ENCODE measurements at regions not wholly inside any gene's neighbourhood (a gene's known extent, or its start where the extent isn't known, plus 50 kb on each side); places are given as distances from the start of the nearest gene placed in this dataset.

GRCh38 chr2:51237626-51238271 is 205.8 kb upstream of the NRXN1 start:
- no peak for DNase-seq

- DNase-seq = no peak
Measured at GRCh38 chr2:51232027-51232426, 200.1 kb upstream of the NRXN1 start.

- no peak for DNase-seq
Measured at GRCh38 chr2:51231071-51231470, 199.1 kb upstream of the NRXN1 start.

- DNase-seq = no peak
Measured at GRCh38 chr2:51225377-51225776, 193.4 kb upstream of the NRXN1 start.

GRCh38 chr2:51224790-51225189 is 192.9 kb upstream of the NRXN1 start:
- no peak for DNase-seq

GRCh38 chr2:51222106-51222505 is 190.2 kb upstream of the NRXN1 start:
- no peak for DNase-seq

GRCh38 chr2:51220606-51221005 is 188.7 kb upstream of the NRXN1 start:
- DNase-seq = no peak

- DNase-seq = no peak
Measured at GRCh38 chr2:51220080-51220479, 188.1 kb upstream of the NRXN1 start.

GRCh38 chr2:51219468-51219867 is 187.5 kb upstream of the NRXN1 start:
- no peak for DNase-seq

- DNase-seq = no peak
Measured at GRCh38 chr2:51218047-51218446, 186.1 kb upstream of the NRXN1 start.

- DNase-seq = no peak
Measured at GRCh38 chr2:51213826-51214225, 181.9 kb upstream of the NRXN1 start.

GRCh38 chr2:51212374-51212773 is 180.4 kb upstream of the NRXN1 start:
- no peak for DNase-seq

- no peak for DNase-seq
Measured at GRCh38 chr2:51208521-51208920, 176.6 kb upstream of the NRXN1 start.

- no peak for DNase-seq
Measured at GRCh38 chr2:51201295-51201694, 169.4 kb upstream of the NRXN1 start.

- no peak for DNase-seq
Measured at GRCh38 chr2:51194656-51195055, 162.7 kb upstream of the NRXN1 start.

- no peak for DNase-seq
Measured at GRCh38 chr2:51170273-51170672, 138.3 kb upstream of the NRXN1 start.

GRCh38 chr2:51165534-51166260 is 133.8 kb upstream of the NRXN1 start:
- no peak for DNase-seq

GRCh38 chr2:51158251-51158650 is 126.3 kb upstream of the NRXN1 start:
- no peak for DNase-seq

- no peak for DNase-seq
Measured at GRCh38 chr2:51153236-51153635, 121.3 kb upstream of the NRXN1 start.

- no peak for DNase-seq
Measured at GRCh38 chr2:51151490-51152140, 119.7 kb upstream of the NRXN1 start.

- DNase-seq = no peak
Measured at GRCh38 chr2:51149725-51150124, 117.8 kb upstream of the NRXN1 start.

GRCh38 chr2:51145761-51146160 is 113.8 kb upstream of the NRXN1 start:
- no peak for DNase-seq

- no peak for DNase-seq
Measured at GRCh38 chr2:51120754-51121280, 88.9 kb upstream of the NRXN1 start.

GRCh38 chr2:51111532-51111931 is 79.6 kb upstream of the NRXN1 start:
- no peak for DNase-seq
